GM23248 (cell line): ENCODE measurements at regions not wholly inside any gene's neighbourhood (a gene's known extent, or its start where the extent isn't known, plus 50 kb on each side); places are given as distances from the start of the nearest gene placed in this dataset.

Experiments
- DNase-seq: peaks from one replicate; pipeline ENCODE4 v3.0.0-alpha.2; 2015
- H2AFZ ChIP-seq: fragments of 200-600 bp; sonication (generic); 2 replicates; pipeline ENCODE4 v1.6.1; 2016; ENCODE audit warnings: antibody characterized with exemption
- H3F3A ChIP-seq: fragments of 200-600 bp; sonication (generic); 2 replicates; pipeline ENCODE4 v1.6.1; 2016; ENCODE audit warnings: mild to moderate bottlenecking, antibody characterized with exemption, mixed run types; ENCODE audit not compliant: insufficient read depth
- H3K27ac ChIP-seq: fragments of 200-600 bp; sonication (generic); 2 replicates; pipeline ENCODE4 v1.5.1; 2016; ENCODE audit warnings: mild to moderate bottlenecking
- H3K27me3 ChIP-seq: fragments of 200-600 bp; sonication (generic); replicated peaks from 2 replicates; pipeline ENCODE4 v1.6.1; 2016; ENCODE audit warnings: mild to moderate bottlenecking; ENCODE audit not compliant: insufficient read depth
- H3K36me3 ChIP-seq: fragments of 200-600 bp; sonication (generic); 2 replicates; pipeline ENCODE4 v1.6.1; 2016; ENCODE audit warnings: low read depth, mild to moderate bottlenecking
- H3K4me1 ChIP-seq: fragments of 200-600 bp; sonication (generic); 2 replicates; pipeline ENCODE4 v1.6.1; 2016; ENCODE audit warnings: mild to moderate bottlenecking; ENCODE audit not compliant: insufficient read depth
- H3K4me2 ChIP-seq: fragments of 200-600 bp; sonication (generic); one replicate; pipeline ENCODE4 v1.6.1; 2016; ENCODE audit warnings: mild to moderate bottlenecking; ENCODE audit not compliant: unreplicated experiment
- H3K4me3 ChIP-seq: fragments of 200-600 bp; sonication (generic); 2 replicates; pipeline ENCODE4 v1.5.1; 2016; ENCODE audit warnings: mild to moderate bottlenecking
- H3K79me2 ChIP-seq: fragments of 200-600 bp; sonication (generic); 2 replicates; pipeline ENCODE4 v1.6.1; 2016; ENCODE audit warnings: mild to moderate bottlenecking; ENCODE audit not compliant: insufficient read depth
- H3K9ac ChIP-seq: fragments of 200-600 bp; sonication (generic); 2 replicates; pipeline ENCODE4 v1.6.1; 2016; ENCODE audit warnings: mild to moderate bottlenecking
- H3K9me2 ChIP-seq: fragments of 200-600 bp; sonication (generic); 2 replicates; pipeline ENCODE4 v1.6.1; 2016; ENCODE audit warnings: mixed run types, mild to moderate bottlenecking, moderate library complexity; ENCODE audit not compliant: insufficient read depth
- H3K9me3 ChIP-seq: fragments of 200-600 bp; sonication (generic); one replicate; pipeline ENCODE4 v1.6.1; 2017; ENCODE audit warnings: low read depth
- H4K20me1 ChIP-seq: fragments of 200-600 bp; sonication (generic); 2 replicates; pipeline ENCODE4 v1.6.0; 2016; ENCODE audit not compliant: insufficient read depth
- EZH2 ChIP-seq: fragments of 200-600 bp; sonication (generic); IDR thresholded peaks from 2 replicates; pipeline ENCODE4 v1.6.1; 2018; ENCODE audit warnings: antibody characterized with exemption, mild to moderate bottlenecking; ENCODE audit not compliant: insufficient read depth, poor library complexity, severe bottlenecking
- EZH2phosphoT487 ChIP-seq: fragments of 200-600 bp; sonication (generic); IDR thresholded peaks from 2 replicates; pipeline ENCODE4 v1.6.1; 2018; ENCODE audit warnings: antibody characterized with exemption, moderate library complexity, mild to moderate bottlenecking, low read depth; ENCODE audit not compliant: insufficient read depth
- WGBS, 2 experiments: methylation state at CpG; one replicate each; pipeline ENCODE4 v1.1.6; 2015 to 2017; ENCODE audit warnings: low lambda C conversion rate in 2 of 2, low coverage in 1 of 2; ENCODE audit errors: missing lambda C conversion rate in 2 of 2; 5-methylcytosine and 5-hydroxymethylcytosine counted together
- in situ Hi-C: fragments of 300-500 bp; cut with MboI; formaldehyde crosslinking; loops from 2 replicates; pipeline ENCODE4 v1.15.0; 2020

- H4K20me1 ChIP-seq = no peaks in the 10 kb centered on the region
- 0 to 2% methylated on average over 4 of the region's 4 CpGs for WGBS, 2 experiments
- DNase-seq = no peak
- no peak overlapping the region for H3K4me3 ChIP-seq
- H2AFZ ChIP-seq = no peak overlapping the region
- in situ Hi-C loops = no loop called here
- no peak overlapping the region for H3K27ac ChIP-seq
- TF ChIP-seq EZH2 = no peak
- TF ChIP-seq EZH2phosphoT487 = no peak
- no peaks in the 10 kb centered on the region for H3K4me1 ChIP-seq
- peaks cover 53% of the 10 kb centered on the region for H3K27me3 ChIP-seq
- H3K36me3 ChIP-seq = no peaks in the 10 kb centered on the region
- H3K9me2 ChIP-seq = no peaks in the 10 kb centered on the region
- no peaks in the 10 kb centered on the region for H3K9me3 ChIP-seq
- no peak overlapping the region for H3K4me2 ChIP-seq
- no peak overlapping the region for H3K9ac ChIP-seq
- no peaks in the 10 kb centered on the region for H3F3A ChIP-seq
- H3K79me2 ChIP-seq = no peaks in the 10 kb centered on the region
These were observed 54.0 kb upstream of the NKAP start for GRCh38 chrX:119997570-119997969.

DNA sequence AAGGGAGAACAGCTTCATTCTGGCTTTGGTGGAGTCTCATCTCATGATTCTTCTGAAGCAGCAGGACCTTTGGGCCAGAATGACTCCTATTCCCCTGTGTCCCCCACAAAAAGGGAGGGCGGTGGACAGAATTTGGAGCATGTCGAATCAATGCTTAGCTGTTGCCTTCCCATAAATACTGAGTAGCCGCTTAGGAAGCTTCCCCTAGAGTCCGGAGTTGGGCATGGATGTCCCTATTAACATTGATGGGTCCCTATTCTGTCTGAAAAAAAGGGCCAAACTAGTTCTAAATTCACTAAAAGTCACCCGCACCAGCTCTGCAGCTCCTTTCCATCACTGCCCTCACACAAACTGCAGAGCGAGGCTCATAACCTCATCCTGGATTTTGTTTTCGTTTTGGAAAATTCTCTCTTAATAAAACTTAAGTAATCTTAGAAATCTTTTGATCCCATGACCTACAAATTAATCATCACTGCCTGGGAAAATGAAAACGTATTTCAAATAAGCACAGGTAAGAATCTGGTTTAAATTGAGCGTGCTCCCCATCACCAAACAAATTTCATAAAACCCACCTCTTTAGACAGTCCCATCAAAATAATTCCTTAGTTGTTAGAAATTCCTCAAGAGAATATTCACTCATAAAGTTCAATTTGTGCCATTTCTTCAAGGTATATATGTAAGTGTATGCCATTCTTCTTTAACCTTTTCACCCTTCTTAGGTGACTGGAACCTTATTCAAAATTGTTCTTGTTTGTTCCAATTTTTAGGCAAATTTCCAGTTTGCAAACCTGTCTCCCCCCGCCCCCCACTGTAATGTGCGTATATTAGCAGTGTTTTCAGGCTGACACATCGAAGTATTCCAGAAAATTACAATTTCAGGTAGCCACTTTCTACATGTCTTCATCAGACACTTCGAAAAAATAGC, 53.3 kb upstream of the NKAP start:
- Histone ChIP-seq H3K79me2 (no peaks in the 10 kb centered on the region), H3K9me3 (no peaks in the 10 kb centered on the region), H3K4me2 (no peak overlapping the region), H3K27me3 (peaks cover 58% of the 10 kb centered on the region), H3K36me3 (no peaks in the 10 kb centered on the region), H3K9ac (no peak overlapping the region), H3K4me1 (no peaks in the 10 kb centered on the region), H3K27ac (no peak overlapping the region), H3K4me3 (no peak overlapping the region), H2AFZ (no peak overlapping the region), H3F3A (no peaks in the 10 kb centered on the region), H4K20me1 (no peaks in the 10 kb centered on the region), H3K9me2 (no peaks in the 10 kb centered on the region)
- TF ChIP-seq EZH2phosphoT487 = no peak
- no peak for TF ChIP-seq EZH2
- in situ Hi-C loops = no loop called here
- WGBS, 2 experiments = 2 to 9% methylated on average over 8 to 12 of the region's 13 CpGs
- DNase-seq = no peak

DNA sequence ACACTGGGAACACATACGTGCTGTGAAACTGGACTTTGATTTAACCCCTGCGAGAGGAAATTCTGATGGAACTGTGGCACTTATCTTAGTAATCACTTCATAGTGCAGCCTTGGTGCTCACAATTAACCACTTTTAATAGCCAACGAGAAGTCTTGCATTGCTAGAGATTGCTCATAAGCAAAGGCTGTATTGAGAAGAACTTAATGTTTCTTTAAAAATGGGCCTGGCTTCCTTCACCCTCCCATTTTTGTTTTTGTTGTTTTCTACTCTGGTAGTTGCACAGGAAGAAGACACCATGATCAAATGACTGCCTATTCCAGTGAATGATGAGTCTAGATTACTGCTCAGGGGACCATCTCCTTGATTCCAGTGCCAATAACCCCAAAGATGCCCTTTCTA, 52.5 kb upstream of the NKAP start:
- Histone ChIP-seq H3K9ac (no peak overlapping the region), H3K4me2 (no peak overlapping the region), H2AFZ (no peak overlapping the region), H3K27ac (no peak overlapping the region), H4K20me1 (no peaks in the 10 kb centered on the region), H3K4me1 (no peaks in the 10 kb centered on the region), H3K79me2 (no peaks in the 10 kb centered on the region), H3K9me3 (no peaks in the 10 kb centered on the region), H3K27me3 (peaks cover 58% of the 10 kb centered on the region), H3K4me3 (no peak overlapping the region), H3F3A (no peaks in the 10 kb centered on the region), H3K36me3 (no peaks in the 10 kb centered on the region), H3K9me2 (no peaks in the 10 kb centered on the region)
- TF ChIP-seq EZH2 (no peak), EZH2phosphoT487 (no peak)
- no peak for DNase-seq
- in situ Hi-C loops = no loop called here
- WGBS, 2 experiments = 5 to 11% methylated on average over 3 of the region's 3 CpGs
